GM10248 (cell line): ENCODE measurements at regions not wholly inside any gene's neighbourhood (a gene's known extent, or its start where the extent isn't known, plus 50 kb on each side); places are given as distances from the start of the nearest gene placed in this dataset.

Experiments
- CTCF ChIA-PET: fragments of 300-600 bp; sonication (Branson Sonifier 250); formaldehyde crosslinking; extraction: SDS; loops from one replicate; lab custom pipeline; 2021; ENCODE audit warnings: antibody characterized with exemption; lab: Yijun Ruan, JAX
- POLR2A ChIA-PET: fragments of 350-650 bp; sonication (Branson Sonifier 250); formaldehyde crosslinking; extraction: SDS; loops from one replicate; lab custom pipeline; 2020; ENCODE audit warnings: antibody characterized with exemption; lab: Yijun Ruan, JAX
- DNase-seq: peaks from one replicate; pipeline ENCODE4 v3.0.0; 2012; ENCODE audit errors: extremely low spot score
- TF ChIP-seq, protein P1 (sequence below): IDR thresholded peaks from 2 replicates; pipeline ENCODE4 v1.5.1; 2012; ENCODE audit warnings: mild to moderate bottlenecking, low read depth; ENCODE audit errors: extremely low read depth, missing control alignments, control extremely low read depth

- TF ChIP-seq, protein P1, sequence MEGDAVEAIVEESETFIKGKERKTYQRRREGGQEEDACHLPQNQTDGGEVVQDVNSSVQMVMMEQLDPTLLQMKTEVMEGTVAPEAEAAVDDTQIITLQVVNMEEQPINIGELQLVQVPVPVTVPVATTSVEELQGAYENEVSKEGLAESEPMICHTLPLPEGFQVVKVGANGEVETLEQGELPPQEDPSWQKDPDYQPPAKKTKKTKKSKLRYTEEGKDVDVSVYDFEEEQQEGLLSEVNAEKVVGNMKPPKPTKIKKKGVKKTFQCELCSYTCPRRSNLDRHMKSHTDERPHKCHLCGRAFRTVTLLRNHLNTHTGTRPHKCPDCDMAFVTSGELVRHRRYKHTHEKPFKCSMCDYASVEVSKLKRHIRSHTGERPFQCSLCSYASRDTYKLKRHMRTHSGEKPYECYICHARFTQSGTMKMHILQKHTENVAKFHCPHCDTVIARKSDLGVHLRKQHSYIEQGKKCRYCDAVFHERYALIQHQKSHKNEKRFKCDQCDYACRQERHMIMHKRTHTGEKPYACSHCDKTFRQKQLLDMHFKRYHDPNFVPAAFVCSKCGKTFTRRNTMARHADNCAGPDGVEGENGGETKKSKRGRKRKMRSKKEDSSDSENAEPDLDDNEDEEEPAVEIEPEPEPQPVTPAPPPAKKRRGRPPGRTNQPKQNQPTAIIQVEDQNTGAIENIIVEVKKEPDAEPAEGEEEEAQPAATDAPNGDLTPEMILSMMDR, result no peak
- no peak for DNase-seq
- CTCF ChIA-PET, result no interaction called here
- POLR2A ChIA-PET, result no interaction called here
Measured at GRCh38 chr4:65845199-65845773, 175.0 kb upstream of the EPHA5 start.

DNA sequence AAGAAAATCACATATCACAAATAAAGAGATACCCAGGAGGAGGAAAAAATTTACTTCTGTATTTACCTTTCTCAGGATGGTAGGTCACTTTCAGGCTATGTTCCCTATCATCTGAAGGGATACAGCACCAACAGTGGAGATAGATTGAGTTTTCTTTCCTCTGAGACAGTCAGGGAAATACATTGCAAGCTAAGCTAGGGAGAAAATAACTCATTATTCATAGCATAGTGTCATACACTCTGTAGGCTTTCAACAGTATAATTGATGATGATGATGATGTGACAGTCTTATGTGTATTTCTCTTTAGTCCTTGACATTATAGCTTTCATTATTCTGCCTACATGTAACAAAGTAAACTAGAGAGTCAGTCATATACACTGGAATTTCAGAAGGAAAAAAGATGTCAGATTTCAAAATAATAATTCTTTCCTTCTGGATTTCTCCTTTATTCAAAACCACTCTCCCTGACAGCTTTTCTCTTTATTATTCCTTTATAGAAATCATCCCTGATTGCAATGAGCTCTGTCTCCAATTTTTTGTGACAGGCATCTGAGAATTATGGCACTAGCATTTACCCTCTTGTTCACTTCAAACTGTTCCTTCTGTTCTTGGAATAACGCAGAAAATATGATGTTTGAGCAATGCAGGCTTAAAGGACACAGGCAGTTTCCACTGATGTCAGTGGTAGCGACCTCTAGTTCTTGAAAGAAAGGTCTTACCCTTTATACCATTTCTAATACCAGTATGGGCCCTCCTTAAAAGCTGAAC is 169.1 kb upstream of the EPHA5 start:
- DNase-seq, result no peak
- TF ChIP-seq, protein P1, result no peak
- POLR2A ChIA-PET, result no interaction called here
- CTCF ChIA-PET, result no interaction called here

- TF ChIP-seq, protein P1, result no peak
- POLR2A ChIA-PET, result no interaction called here
- DNase-seq, result no peak
- CTCF ChIA-PET, result no interaction called here
Measured at GRCh38 chr4:65834707-65835106, 164.4 kb upstream of the EPHA5 start.

DNA sequence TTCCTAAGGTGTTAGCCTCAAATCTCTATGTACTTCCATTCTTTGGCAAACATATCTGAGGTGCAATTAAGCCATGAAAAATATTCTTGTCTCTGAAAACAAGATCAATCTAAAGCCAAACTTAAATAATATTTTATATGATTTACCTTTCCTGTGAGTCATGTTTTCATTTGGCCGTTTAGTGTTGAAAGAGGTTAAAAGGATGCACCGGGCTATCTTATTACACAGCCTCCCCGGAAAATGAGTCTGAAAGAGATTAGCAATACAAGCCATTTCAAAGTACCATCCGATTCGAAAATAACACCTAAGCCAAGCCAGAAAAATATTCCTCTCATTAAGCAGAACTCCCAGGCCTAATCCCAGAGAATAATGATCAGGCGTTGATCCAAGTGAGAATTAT is 161.5 kb upstream of the EPHA5 start:
- no peak for DNase-seq
- POLR2A ChIA-PET, result no interaction called here
- CTCF ChIA-PET, result no interaction called here
- TF ChIP-seq, protein P1, result no peak

DNA sequence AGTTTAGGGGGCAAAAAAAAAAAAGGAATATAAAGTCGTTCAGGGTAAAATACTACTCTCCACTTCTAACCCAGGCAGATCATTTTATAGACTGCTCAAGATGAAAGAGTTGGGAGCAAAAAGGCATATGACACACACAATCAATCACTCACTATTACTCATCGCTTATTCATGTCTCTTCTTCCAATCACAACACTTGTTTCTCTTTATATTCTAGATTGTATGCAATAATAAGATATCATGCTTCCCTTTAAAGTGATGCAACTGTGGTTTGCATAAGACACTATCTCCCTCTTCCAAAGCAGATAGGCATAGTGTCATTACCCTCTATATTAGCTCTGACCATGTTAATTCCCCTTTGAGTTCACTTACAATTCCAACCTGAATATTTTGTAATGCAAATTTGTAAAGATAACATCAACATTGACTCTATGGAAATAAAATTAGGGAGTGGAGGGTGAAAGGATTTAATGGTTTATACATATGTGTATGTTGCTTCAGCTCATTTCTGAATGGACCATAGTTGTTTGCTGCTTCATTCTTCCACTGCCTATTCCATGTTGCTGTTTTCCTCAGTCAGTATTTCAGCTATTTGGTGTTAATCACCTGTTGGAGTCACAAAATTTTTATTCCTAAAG is 154.9 kb upstream of the EPHA5 start:
- no peak for DNase-seq
- ChIA-PET POLR2A (no interaction called here), CTCF (interaction anchor here (0.8 kb wide), 1 partner anchor 18 kb away, joined by 3 read pairs; no protein-coding TSS in a partner anchor)
- TF ChIP-seq, protein P1, result no peak

GRCh38 chr4:65819192-65819591 is 148.9 kb upstream of the EPHA5 start:
- CTCF ChIA-PET, result no interaction called here

More at GRCh38 chr4:65819192-65819591, 148.9 kb upstream of the EPHA5 start:
- TF ChIP-seq, protein P1, result no peak
- DNase-seq, result no peak
- POLR2A ChIA-PET, result no interaction called here
